GM23248 (cell line): ENCODE measurements at regions not wholly inside any gene's neighbourhood (a gene's known extent, or its start where the extent isn't known, plus 50 kb on each side); places are given as distances from the start of the nearest gene placed in this dataset.

Source experiments
- DNase-seq: peaks from one replicate; pipeline ENCODE4 v3.0.0-alpha.2; 2015
- H2AFZ ChIP-seq: fragments of 200-600 bp; sonication (generic); 2 replicates; pipeline ENCODE4 v1.6.1; 2016; ENCODE audit warnings: antibody characterized with exemption
- H3F3A ChIP-seq: fragments of 200-600 bp; sonication (generic); 2 replicates; pipeline ENCODE4 v1.6.1; 2016; ENCODE audit warnings: mild to moderate bottlenecking, antibody characterized with exemption, mixed run types; ENCODE audit not compliant: insufficient read depth
- H3K27ac ChIP-seq: fragments of 200-600 bp; sonication (generic); 2 replicates; pipeline ENCODE4 v1.5.1; 2016; ENCODE audit warnings: mild to moderate bottlenecking
- H3K27me3 ChIP-seq: fragments of 200-600 bp; sonication (generic); replicated peaks from 2 replicates; pipeline ENCODE4 v1.6.1; 2016; ENCODE audit warnings: mild to moderate bottlenecking; ENCODE audit not compliant: insufficient read depth
- H3K36me3 ChIP-seq: fragments of 200-600 bp; sonication (generic); 2 replicates; pipeline ENCODE4 v1.6.1; 2016; ENCODE audit warnings: low read depth, mild to moderate bottlenecking
- H3K4me1 ChIP-seq: fragments of 200-600 bp; sonication (generic); 2 replicates; pipeline ENCODE4 v1.6.1; 2016; ENCODE audit warnings: mild to moderate bottlenecking; ENCODE audit not compliant: insufficient read depth
- H3K4me2 ChIP-seq: fragments of 200-600 bp; sonication (generic); one replicate; pipeline ENCODE4 v1.6.1; 2016; ENCODE audit warnings: mild to moderate bottlenecking; ENCODE audit not compliant: unreplicated experiment
- H3K4me3 ChIP-seq: fragments of 200-600 bp; sonication (generic); 2 replicates; pipeline ENCODE4 v1.5.1; 2016; ENCODE audit warnings: mild to moderate bottlenecking
- H3K79me2 ChIP-seq: fragments of 200-600 bp; sonication (generic); 2 replicates; pipeline ENCODE4 v1.6.1; 2016; ENCODE audit warnings: mild to moderate bottlenecking; ENCODE audit not compliant: insufficient read depth
- H3K9ac ChIP-seq: fragments of 200-600 bp; sonication (generic); 2 replicates; pipeline ENCODE4 v1.6.1; 2016; ENCODE audit warnings: mild to moderate bottlenecking
- H3K9me2 ChIP-seq: fragments of 200-600 bp; sonication (generic); 2 replicates; pipeline ENCODE4 v1.6.1; 2016; ENCODE audit warnings: mixed run types, mild to moderate bottlenecking, moderate library complexity; ENCODE audit not compliant: insufficient read depth
- H3K9me3 ChIP-seq: fragments of 200-600 bp; sonication (generic); one replicate; pipeline ENCODE4 v1.6.1; 2017; ENCODE audit warnings: low read depth
- H4K20me1 ChIP-seq: fragments of 200-600 bp; sonication (generic); 2 replicates; pipeline ENCODE4 v1.6.0; 2016; ENCODE audit not compliant: insufficient read depth
- EZH2 ChIP-seq: fragments of 200-600 bp; sonication (generic); IDR thresholded peaks from 2 replicates; pipeline ENCODE4 v1.6.1; 2018; ENCODE audit warnings: antibody characterized with exemption, mild to moderate bottlenecking; ENCODE audit not compliant: insufficient read depth, poor library complexity, severe bottlenecking
- EZH2phosphoT487 ChIP-seq: fragments of 200-600 bp; sonication (generic); IDR thresholded peaks from 2 replicates; pipeline ENCODE4 v1.6.1; 2018; ENCODE audit warnings: antibody characterized with exemption, moderate library complexity, mild to moderate bottlenecking, low read depth; ENCODE audit not compliant: insufficient read depth
- WGBS, 2 experiments: methylation state at CpG; one replicate each; pipeline ENCODE4 v1.1.6; 2015 to 2017; ENCODE audit warnings: low lambda C conversion rate in 2 of 2, low coverage in 1 of 2; ENCODE audit errors: missing lambda C conversion rate in 2 of 2; 5-methylcytosine and 5-hydroxymethylcytosine counted together
- in situ Hi-C: fragments of 300-500 bp; cut with MboI; formaldehyde crosslinking; loops from 2 replicates; pipeline ENCODE4 v1.15.0; 2020

DNA sequence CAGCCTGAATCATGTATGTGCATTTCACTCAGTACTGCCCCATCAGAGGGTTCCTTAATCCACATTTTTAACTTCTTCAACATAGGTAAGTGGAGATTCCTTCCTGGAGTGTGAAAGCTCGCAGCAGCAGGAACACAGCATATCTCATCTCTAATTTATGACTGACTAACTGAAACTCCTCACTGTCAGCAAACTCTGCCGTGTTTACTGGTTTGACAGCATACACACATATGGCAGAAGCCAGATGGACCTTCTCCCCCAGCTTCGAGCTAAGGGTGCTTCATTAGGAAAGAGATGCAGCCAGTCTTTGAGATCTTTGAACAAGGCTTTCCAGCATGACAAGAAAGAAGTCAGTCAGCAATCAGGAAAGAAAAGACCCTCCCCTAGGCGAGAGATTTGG is 200.3 kb upstream of the ACVR2A start:
- H3K9me2 ChIP-seq, result no peaks in the 10 kb centered on the region

GRCh38 chr2:147642765-147643164 is 202.1 kb upstream of the ACVR2A start:
- no peak overlapping the region for H2AFZ ChIP-seq
- no peaks in the 10 kb centered on the region for H3K36me3 ChIP-seq
- no peaks in the 10 kb centered on the region for H3K79me2 ChIP-seq
- no peaks in the 10 kb centered on the region for H3F3A ChIP-seq
- in situ Hi-C loops, result no loop called here
- WGBS, 2 experiments, result 63 to 71% methylated on average over 3 of the region's 3 CpGs
- H3K4me1 ChIP-seq, result no peaks in the 10 kb centered on the region
- H3K4me3 ChIP-seq, result no peak overlapping the region
- TF ChIP-seq EZH2phosphoT487, result no peak
- no peak for TF ChIP-seq EZH2
- H4K20me1 ChIP-seq, result no peaks in the 10 kb centered on the region
- no peak for DNase-seq
- no peak overlapping the region for H3K9ac ChIP-seq
- no peaks in the 10 kb centered on the region; the same call in 1 of the 2 replicates for H3K27me3 ChIP-seq
- no peak overlapping the region for H3K27ac ChIP-seq
- H3K9me2 ChIP-seq, result no peaks in the 10 kb centered on the region
- no peak overlapping the region for H3K4me2 ChIP-seq
- H3K9me3 ChIP-seq, result no peaks in the 10 kb centered on the region

More for the DNA sequence above, 200.3 kb upstream of the ACVR2A start:
- no peaks in the 10 kb centered on the region for H3K79me2 ChIP-seq
- no peaks in the 10 kb centered on the region for H3K9me3 ChIP-seq
- H3K27me3 ChIP-seq, result no peaks in the 10 kb centered on the region; the same call in 1 of the 2 replicates
- in situ Hi-C loops, result no loop called here
- TF ChIP-seq EZH2, result no peak
- no peaks in the 10 kb centered on the region for H3K4me1 ChIP-seq
- H3F3A ChIP-seq, result no peaks in the 10 kb centered on the region
- H3K4me2 ChIP-seq, result no peak overlapping the region
- H2AFZ ChIP-seq, result no peak overlapping the region
- no peak for DNase-seq
- H3K36me3 ChIP-seq, result no peaks in the 10 kb centered on the region
- H4K20me1 ChIP-seq, result no peaks in the 10 kb centered on the region
- WGBS, 2 experiments, result 33 to 39% methylated on average over 4 of the region's 4 CpGs
- no peak overlapping the region for H3K27ac ChIP-seq
- H3K4me3 ChIP-seq, result no peak overlapping the region
- no peak overlapping the region for H3K9ac ChIP-seq

GRCh38 chr2:147641651-147642050 is 203.2 kb upstream of the ACVR2A start:
- Histone ChIP-seq H3K27ac (no peak overlapping the region), H4K20me1 (no peaks in the 10 kb centered on the region), H3K4me2 (no peak overlapping the region), H3K9me3 (no peaks in the 10 kb centered on the region), H3F3A (no peaks in the 10 kb centered on the region), H2AFZ (no peak overlapping the region), H3K36me3 (no peaks in the 10 kb centered on the region), H3K4me1 (peaks cover 2% of the 10 kb centered on the region; the same call in 1 of the 2 replicates), H3K9ac (no peak overlapping the region), H3K4me3 (no peak overlapping the region), H3K27me3 (no peaks in the 10 kb centered on the region; the same call in 1 of the 2 replicates), H3K9me2 (no peaks in the 10 kb centered on the region), H3K79me2 (no peaks in the 10 kb centered on the region)
- in situ Hi-C loops, result no loop called here
- 64 to 71% methylated on average over 3 of the region's 3 CpGs for WGBS, 2 experiments
- no peak for TF ChIP-seq EZH2phosphoT487
- TF ChIP-seq EZH2, result no peak
- peak; percentile 59 for DNase-seq

- no peaks in the 10 kb centered on the region for H3K36me3 ChIP-seq
- in situ Hi-C loops, result no loop called here
- no peak overlapping the region for H3K9ac ChIP-seq
- DNase-seq, result no peak
- H2AFZ ChIP-seq, result no peak overlapping the region
- no peaks in the 10 kb centered on the region for H3K9me2 ChIP-seq
- H4K20me1 ChIP-seq, result no peaks in the 10 kb centered on the region
- H3K27ac ChIP-seq, result no peak overlapping the region
- 45 to 46% methylated on average over 2 of the region's 2 CpGs for WGBS, 2 experiments
- H3F3A ChIP-seq, result no peaks in the 10 kb centered on the region
- no peaks in the 10 kb centered on the region for H3K27me3 ChIP-seq
- no peak overlapping the region for H3K4me3 ChIP-seq
- H3K4me1 ChIP-seq, result peaks cover 13% of the 10 kb centered on the region; the same call in 1 of the 2 replicates
- TF ChIP-seq EZH2phosphoT487 (no peak), EZH2 (no peak)
- no peak overlapping the region for H3K4me2 ChIP-seq
- H3K9me3 ChIP-seq, result no peaks in the 10 kb centered on the region
- no peaks in the 10 kb centered on the region for H3K79me2 ChIP-seq
Observed at GRCh38 chr2:147639891-147640290, 204.9 kb upstream of the ACVR2A start.

- no peak overlapping the region for H3K4me3 ChIP-seq
- TF ChIP-seq EZH2 (no peak), EZH2phosphoT487 (no peak)
Observed at GRCh38 chr2:147639386-147639785, 205.4 kb upstream of the ACVR2A start.

More at GRCh38 chr2:147639386-147639785, 205.4 kb upstream of the ACVR2A start:
- H3K9ac ChIP-seq, result no peak overlapping the region
- WGBS, 2 experiments, result 57 to 62% methylated on average over 2 of the region's 2 CpGs
- no peak overlapping the region for H3K27ac ChIP-seq
- DNase-seq, result no peak
- no peaks in the 10 kb centered on the region for H3K9me2 ChIP-seq
- H3K9me3 ChIP-seq, result no peaks in the 10 kb centered on the region
- H3K79me2 ChIP-seq, result no peaks in the 10 kb centered on the region
- no peak overlapping the region for H3K4me2 ChIP-seq
- no peak overlapping the region for H2AFZ ChIP-seq
- in situ Hi-C loops, result no loop called here
- H4K20me1 ChIP-seq, result no peaks in the 10 kb centered on the region
- H3F3A ChIP-seq, result no peaks in the 10 kb centered on the region
- no peaks in the 10 kb centered on the region for H3K36me3 ChIP-seq
- H3K4me1 ChIP-seq, result peaks cover 13% of the 10 kb centered on the region; the same call in 1 of the 2 replicates
- H3K27me3 ChIP-seq, result no peaks in the 10 kb centered on the region
